ENCODE measurements at regions not wholly inside any gene's neighbourhood (a gene's known extent, or its start where the extent isn't known, plus 50 kb on each side); places are given as distances from the start of the nearest gene placed in this dataset.

DNA sequence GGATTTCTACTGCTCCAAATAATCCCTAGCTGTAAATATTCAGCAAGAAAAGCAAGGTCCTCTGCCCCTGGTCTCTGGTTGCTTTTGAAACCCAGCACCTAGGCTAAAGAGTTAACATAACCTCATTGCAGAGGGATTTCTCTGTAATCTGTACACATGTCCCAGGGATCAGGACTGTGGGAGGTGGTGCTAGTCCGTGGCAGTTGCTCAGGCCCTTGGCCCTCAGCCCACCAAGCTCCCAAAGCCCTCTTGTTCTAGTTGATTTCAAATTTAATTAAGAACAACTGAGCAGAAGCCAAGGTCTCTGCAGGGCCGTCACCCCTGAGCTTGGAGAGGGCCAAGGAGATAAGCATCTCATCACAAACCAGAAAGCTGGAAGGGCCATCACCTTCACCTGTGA is 181.1 kb downstream of the SOX9 start:
- DNase-seq (ENCODE audit: low spot score), result no peak

DNA sequence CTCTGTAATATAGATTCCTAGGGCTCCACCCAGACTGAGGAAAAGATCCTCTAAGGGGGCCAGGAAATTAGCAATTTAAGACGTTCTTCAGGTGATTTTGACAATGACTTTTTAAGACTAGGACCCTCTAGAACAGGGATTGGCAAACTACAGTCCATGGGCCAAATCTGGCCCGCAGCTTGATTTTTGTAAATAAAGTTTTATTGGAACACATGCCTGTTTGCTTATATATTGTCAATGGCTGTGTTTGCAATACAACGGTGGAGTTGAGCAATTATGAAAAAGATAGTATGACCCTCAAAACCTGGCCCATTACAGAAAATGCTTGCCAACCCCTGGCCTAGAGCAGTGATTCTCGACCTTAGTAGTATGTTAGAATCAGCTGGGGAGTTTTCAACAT is 181.9 kb downstream of the SOX9 start:
- no peak for DNase-seq (ENCODE audit: low spot score)

DNA sequence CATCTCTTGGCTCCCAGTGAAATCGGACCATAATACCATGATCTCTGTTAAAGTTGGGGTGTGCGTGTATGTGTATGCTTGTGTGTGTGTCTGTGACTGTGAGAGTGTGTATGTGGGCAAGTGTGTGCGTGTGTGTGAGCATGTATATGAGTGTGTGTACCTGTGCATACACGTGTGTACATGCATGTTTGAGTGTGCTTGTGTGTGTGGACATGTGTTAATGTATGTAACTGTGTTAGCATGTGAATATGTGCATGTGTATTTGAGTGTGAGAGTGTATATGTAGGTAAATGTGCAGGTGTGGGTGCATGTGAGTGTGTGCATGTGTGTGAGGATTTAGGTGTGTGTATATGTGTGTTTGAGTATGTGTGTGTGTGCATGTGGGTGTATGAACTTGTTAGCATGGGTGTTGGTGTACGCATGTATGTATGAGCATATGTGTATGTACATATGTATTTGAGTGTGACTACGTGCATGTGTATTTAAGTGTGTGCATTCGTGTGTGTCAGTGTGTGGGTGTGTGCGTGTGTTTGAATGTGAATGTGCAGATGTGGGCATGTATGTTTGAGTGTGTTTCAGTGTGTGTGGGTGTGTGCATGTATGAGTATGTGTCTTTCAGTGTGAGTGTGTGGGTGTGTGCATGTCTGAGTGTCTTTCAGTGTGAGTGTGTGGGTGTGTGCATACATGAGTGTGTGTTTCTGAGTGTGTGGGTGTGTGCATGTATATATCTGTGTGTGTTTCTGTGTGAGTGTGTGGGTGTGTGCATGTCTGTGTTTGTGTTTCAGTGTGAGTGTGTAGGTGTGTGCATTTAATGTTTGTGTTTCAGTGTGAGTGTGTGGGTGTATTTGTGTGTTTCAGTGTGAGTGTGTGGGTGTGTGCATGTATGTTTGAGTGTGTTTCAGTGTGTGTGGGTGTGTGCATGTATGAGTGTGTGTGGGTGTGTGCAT is 183.2 kb downstream of the SOX9 start:
- no peak for DNase-seq (ENCODE audit: low spot score)

DNA sequence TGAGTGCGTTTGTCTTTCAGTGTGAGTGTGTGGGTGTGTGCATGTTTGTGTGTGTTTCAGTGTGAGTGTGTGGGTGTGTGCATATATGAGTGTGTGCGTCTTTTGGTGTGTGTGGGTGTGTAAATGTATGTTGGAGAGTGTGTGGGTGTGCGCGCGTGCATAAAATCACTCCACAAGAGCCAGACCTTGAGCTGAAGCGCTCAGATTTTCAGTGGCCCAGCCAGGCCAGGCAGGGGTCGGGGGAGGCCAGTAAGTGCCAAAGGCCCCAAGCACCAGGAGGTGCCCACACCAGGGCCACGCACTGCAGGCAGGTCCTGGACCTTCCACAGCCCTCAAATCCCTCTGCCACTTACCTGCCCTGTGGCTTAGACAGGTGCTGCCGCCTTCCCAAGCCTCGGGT is 184.0 kb downstream of the SOX9 start:
- no peak for DNase-seq (ENCODE audit: low spot score)

DNA sequence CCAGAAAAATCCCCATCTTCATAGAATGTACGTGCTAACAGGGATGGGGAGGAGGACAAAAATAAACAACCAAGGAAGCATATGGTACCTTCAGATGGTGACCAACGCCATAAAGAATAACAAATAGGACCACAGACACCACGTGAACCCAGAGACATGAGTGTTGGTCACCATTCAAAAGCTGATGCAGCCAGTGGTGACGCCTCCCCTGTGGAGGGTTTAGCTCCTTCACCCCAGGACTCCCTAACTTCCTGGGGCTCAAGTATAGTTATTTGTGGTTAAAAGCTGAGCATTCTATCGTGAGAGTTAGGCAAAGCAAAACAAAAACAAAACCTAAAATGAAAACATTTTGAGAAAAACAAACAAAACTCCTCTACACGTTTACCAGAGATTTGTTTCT is 184.7 kb downstream of the SOX9 start:
- DNase-seq (ENCODE audit: low spot score), result no peak

DNA sequence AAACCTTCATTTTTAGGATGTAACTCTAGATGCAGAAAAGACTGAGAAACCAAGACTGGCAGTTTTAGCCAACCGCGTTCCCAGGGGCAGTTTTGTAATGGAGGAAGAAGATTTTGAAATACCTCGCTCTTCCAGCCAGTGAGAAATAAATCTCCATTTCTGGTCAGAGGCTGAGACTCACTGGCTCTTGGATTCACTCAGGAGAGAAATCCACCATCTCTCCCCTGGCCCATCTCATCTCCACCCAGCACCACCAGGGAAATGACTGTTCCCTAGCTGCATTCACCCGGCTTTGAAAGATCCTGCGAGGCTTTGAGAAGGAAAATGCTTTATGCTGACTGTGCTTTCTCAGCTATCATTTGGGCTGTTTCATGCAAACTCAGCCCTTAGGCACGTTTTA is 185.2 kb downstream of the SOX9 start:
- no peak for DNase-seq (ENCODE audit: low spot score)

DNA sequence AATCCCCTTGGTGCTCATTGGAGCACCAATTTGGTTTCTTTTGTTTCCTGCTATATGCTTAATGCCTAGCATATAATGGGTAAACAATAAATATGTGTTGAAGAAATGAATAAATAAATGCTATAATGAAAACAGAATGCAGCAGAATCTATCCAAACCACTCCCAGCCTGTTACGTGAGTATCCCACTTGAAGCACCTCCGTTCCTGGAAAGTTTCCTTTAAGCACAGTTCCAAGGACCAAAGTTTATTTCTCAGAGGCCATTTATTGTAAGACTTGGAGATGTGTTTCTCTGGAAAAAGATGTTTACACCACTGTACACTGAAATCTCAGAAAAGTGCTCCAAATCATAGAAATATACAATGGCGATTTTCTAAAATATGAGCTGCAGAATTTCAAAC is 187.0 kb downstream of the SOX9 start:
- no peak for DNase-seq (ENCODE audit: low spot score)

DNA sequence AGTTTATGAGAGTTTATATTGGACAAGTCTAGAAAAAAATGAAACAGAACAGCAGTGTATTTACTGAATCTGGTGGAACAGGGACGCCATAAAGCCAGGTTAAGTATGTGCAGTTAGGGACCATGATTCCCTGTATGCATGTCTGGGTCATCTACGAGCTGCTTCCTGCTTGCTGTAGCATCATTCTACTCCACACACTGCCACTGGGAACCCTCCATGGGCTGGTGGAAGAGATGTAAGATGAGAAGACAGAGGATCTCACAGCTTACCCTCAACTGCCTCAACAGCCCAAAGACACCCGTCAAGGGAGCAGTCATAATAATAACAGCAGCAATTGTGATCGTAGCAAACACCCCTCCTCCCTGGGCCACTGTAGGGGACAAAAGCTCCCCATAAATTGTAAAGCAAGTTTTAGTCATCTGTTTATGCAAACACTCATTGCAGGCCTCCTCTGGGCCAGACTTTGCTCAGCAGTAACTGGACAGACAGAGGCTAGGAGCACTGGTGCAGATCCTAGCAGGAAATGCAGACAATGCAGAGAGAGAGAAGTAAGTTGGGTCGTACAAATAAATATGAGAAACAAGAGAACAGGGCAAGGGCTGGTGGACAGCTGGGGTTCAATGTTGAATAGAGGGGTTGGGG is 188.0 kb downstream of the SOX9 start:
- no peak for DNase-seq (ENCODE audit: low spot score)

DNA sequence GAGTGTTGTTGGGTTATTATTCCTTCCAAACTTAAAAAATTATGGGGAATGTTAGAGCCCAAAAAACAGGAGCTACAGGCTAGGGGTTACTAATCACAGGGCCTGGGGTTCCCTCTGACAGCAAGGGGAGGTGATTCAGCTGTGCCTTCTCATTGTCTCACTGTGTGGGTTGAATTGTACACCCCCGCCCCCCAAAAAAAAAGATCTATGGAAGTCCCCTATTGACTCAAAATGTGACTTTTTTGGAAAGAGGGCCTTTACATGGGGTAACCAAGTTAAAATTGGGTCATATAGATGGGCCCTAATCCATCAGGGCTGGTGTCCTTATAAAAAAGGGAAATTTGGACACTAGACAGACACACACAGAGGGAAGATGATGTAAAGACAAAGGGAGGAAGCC is 190.2 kb downstream of the SOX9 start:
- DNase-seq (ENCODE audit: low spot score), result no peak

DNA sequence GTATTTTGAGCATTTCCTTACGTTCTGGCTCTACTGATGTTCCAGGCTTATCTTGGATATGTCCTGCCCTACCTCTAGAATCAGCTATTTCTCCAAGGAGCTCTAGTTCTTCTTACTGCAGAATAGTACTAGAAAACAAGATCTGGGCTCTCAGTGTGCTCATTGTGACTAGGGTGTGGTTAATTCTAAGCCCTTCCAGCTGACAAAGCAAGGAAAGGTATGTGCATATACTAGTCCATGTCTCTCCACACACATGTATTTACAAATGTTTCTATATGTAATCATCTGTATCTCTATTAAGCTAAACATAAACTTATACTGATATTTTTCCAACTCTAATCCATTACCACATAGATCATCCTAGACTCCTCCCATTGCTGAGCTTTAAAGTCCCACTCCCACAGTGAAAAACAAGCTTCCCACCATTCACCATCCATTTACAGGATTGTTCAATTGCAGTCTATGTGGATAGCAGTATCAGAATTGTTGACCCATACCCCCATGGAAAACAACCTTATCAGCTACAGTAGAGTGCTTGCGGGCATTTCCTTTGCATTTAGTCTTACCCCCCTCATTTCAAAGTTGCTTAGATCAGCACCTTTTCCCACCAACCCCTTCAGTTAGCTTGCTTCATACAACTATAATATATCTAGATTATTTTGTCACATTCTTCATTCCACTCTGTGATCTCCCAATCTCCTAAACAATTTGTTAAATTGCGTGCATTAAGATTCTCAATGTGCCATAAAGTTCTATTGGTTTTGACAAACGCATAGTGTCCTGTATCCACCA is 194.5 kb downstream of the SOX9 start:
- no peak for DNase-seq (ENCODE audit: low spot score)

DNA sequence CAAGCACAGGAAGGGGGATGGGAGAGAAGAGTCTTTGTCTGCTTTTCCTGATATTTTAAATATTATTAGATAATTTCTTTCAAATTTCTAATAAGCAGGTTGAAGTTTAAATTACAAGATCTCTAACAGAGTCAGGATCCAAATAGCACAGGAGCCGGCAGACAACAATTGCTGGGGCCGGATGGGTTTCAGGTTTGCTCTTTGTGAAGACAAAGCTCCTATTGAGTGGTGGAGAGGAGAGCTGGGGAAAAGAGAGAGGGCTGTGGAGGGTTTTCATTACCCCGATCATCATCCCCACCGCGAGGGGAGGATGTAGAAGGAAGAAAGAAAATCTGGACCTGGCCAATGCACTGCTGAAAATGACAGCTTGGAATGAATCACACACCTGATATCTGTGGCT is 197.3 kb downstream of the SOX9 start:
- DNase-seq (ENCODE audit: low spot score), result no peak

DNA sequence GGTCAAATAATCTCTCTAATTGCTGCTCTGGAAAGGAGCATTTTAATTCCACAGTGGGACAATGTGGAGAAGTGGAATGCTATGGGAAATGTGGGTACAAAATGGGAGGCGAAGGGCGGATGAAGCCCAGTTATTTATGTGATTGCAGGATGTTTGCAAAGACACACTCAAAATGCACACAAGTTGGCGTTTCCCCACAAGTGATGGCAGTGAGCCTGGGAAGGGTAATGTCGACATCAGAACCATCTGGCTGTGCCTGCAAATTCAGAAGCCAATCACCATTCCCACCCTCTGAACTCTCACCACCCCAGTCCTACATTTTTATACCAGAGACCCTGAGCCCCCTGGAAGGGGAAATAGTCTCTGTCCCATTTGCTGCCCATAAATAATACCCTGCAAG is 201.1 kb downstream of the SOX9 start:
- DNase-seq (ENCODE audit: low spot score), result no peak

DNA sequence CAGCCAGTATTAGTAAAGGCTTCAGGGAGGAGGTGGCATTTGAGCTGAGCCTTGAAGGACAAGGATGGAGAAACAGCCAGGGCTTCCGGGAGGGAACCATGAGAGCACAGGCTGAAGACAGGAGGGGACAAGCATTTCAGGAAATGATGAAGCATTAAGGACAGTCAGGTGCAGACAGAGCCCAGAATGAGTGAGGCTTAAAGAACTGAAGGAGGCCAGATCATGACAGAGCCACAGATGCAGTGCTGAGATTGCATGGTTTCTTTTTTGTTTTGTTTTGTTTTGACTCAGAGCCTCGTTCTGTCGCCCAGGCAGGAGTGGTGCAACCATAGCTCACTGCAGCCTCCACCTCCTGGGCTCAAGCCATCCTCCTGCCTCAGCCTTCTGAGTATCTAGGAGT is 211.5 kb downstream of the SOX9 start:
- DNase-seq (ENCODE audit: low spot score), result no peak

DNA sequence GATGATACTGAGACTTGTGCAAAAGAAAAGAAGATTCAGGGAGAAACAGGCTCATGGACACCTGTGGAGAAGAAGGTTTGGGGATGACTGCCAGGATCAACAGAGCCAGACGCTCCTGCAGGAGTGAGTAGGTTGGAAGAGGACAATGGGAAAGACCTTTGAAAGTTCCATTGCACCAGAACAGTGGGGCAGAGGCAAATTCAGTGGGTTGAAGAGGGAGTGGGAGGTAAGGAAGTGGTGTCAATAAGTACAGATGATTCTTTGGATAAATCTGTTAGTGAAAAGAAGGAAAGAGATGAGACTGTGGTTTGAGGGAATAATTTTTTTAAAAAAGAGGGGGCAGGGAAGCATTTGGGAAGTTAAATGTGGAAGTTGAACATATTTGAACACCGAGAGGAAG is 212.8 kb downstream of the SOX9 start:
- no peak for DNase-seq (ENCODE audit: low spot score)

DNA sequence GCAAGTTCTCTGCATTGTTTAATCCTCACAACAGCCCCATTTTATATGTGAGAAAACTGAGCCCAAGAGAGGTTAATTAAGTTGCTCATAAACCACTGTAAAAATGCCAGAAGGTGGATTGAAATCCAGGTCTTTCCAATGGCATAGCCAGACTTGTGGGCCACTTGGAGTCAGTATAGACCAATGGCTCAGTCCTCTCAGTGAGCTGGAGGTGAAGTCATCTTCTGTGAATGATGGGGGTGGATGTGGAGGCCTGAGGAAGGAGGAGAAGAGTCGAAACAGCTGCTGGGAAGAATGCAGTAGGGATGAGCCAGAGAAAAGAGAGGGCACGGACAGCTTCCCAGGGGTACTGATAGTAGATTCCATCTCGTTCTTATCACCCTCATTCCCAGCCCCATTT is 213.4 kb downstream of the SOX9 start:
- DNase-seq (ENCODE audit: low spot score), result peak; percentile 83

DNA sequence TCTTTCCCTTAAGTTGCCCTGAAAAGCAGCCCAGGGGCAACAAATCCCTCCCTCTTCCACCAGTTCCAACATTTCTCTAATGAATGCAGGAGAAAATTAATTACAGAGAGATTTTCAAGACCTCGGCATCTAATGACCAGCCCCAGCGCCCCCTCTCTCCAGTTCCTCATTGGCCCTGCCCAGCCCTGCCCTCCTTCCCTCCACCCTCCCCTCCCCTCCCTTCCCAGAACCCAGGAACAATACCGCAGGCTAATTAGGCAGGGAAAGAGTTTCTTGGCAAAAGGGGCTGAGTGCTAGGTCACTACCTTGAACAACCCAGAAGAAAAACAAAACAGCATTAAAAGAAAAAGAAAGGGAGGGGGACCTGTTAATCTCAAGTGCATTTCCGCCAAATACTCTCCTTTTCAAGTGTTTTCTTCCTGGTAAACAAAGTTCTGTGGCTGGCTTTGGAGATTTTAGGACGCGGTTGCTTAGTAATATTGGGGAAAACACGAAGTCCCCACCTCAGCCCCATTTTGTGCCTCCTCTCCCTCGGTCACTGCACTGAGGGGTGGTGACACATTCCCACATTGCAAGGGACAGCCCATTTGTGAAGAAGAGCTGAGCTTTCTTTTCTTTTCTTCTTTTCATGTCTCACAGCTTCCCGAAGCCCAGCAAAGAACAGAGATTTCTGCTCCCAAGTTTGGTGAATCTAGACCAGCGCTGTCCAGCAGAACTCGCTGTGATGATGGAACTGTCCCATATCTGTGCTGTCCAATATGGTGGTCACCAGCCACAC is 215.4 kb downstream of the SOX9 start:
- no peak for DNase-seq (ENCODE audit: low spot score)

DNA sequence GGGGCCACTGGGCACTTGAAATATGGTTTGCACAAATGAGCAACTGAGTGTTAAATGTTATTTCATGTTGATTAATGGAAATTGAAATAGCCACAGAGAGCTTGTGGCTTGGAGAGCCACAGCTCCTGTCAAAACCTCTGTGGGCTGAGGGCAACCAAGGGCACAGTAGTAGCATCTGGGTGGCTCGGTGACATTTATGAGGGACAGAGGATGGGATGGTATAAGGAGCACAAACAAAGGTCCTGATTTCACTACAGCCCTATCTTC is 215.9 kb downstream of the SOX9 start:
- no peak for DNase-seq (ENCODE audit: low spot score)

DNA sequence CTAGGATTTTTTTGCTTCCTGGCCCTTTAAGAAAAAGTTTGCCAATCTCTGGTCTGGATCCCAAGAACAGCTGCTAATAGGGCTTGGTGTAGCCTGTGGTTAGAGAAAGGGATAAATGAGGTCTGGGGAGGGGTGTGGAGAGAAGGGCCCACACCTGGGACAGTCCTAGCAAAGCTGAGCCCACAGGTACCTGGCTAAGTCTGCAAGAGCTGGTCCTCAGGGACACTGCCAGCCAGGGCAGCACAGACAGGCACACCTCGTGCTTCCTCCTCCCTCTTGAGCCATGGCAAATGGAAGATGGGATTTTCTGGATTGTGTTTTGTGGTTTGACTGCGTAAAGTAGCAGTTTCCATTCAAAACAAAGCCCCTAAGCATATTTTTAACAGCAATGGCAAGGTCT is 217.5 kb downstream of the SOX9 start:
- no peak for DNase-seq (ENCODE audit: low spot score)

DNA sequence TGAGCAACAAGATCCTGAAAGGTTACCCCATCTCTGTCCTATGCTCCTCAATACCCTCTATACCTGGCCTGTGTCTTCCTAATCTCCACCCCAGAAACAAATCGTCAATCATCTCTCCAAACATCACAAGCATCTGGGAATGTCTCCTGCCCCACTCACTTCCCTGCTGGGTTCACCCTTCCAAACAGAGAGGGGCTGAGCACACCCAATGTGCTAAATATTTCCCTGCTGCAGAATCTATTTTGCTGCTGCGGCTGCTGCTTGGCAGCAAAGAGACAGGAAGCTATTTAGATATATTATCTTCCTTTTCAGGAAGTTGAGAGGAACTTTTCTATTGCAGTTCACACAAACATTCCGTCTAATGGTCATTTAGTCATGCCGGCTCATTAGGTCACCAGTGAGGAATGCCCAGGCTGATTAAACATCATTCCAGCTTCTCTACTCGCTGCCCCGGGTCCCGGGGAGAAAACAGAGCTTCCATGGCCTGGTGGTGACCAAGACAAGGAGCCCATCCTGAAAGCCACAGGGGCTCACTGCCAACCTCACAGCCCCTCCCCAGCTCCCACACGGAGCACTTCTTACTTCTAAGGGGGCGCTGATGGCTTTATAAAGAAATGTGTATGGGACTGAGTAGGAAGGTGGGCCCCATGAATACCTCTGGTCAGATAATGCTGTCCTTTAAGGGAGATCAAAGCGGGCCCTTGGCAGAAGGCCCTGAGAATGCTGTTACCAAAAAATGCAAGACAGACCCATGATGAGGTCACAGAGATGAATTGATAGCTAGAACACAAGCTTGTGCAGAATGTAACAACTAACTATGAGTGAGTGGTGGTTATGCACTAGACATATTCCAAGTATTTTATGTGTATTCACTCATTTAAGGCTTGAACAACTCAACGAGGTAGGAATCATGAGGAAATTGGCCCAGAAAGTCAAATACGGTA is 218.3 kb downstream of the SOX9 start:
- DNase-seq (ENCODE audit: low spot score), result peak; percentile 86

DNA sequence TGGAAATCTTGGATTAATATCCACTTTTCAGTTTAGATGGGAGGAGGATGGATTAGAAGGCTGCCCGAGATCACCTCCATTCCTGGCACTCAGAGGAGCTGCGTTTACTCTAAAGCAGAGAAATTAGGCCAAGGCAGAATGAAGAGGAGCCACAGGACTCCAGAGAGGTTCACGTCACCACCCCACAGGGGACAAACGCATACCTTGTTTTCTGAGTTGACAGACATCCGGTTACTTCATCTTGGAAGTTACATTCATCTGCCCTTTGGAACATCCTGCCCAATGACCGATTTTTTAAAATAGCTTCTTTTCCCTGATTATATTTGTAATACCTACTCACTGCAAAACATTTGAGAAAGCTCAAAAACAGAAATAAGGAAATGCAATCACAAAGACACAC is 220.0 kb downstream of the SOX9 start:
- no peak for DNase-seq (ENCODE audit: low spot score)

DNA sequence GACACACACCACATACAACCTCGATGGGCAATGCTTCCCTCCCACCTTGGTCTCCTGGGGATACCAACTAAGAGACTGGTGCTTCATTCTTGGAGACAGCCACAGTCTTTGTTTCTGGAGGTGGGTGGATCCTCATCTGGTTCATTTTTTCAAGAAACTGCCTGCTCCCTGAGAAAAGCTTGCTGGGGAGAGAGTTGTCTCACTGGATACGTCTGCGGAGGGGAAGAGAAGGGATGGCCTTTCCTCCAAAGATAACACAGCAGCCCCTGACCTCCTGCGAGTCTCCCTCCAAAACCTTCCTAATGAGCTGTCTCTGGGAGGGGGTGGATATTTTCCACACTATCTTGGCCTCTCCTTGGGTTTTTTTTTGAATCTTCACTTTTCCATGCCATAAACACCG is 221.2 kb downstream of the SOX9 start:
- DNase-seq (ENCODE audit: low spot score), result no peak

Data from hepatic stellate cell (primary cell).